HG03571 (cell line): ENCODE measurements at regions not wholly inside any gene's neighbourhood (a gene's known extent, or its start where the extent isn't known, plus 50 kb on each side); places are given as distances from the start of the nearest gene placed in this dataset.
A peak's percentile ranks its signal among the peaks of the same experiment; 100 is the strongest.

Experiments used
- ATAC-seq: cut with Tn5 transposase; IDR thresholded peaks from one replicate; pipeline ENCODE4 v1.9.1; 2021; ENCODE audit not compliant: unreplicated experiment

DNA sequence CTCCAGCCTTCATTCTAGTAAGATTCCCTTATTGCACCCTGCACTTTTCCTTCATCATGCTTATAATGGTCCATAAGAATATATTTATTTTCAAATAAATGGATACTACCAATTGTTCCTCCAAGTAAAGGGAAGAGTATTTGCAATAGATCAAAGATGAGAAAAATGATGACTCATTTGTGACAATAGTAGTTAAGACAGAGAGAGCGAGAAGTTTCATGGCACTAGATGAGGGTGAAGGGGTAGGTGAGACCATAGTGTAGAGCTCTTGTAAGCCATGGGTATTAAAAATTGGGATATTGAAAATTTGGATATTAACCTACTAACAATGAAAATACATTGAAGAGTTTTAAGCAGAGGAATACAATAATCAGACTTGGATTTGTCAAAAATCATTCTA, 404.6 kb downstream of the EFNA5 start:
- no peak for ATAC-seq

- no peak for ATAC-seq
Observed at GRCh38 chr5:107265193-107265592, 405.5 kb downstream of the EFNA5 start.

GRCh38 chr5:107263387-107264018, 407.2 kb downstream of the EFNA5 start:
- no peak for ATAC-seq

DNA sequence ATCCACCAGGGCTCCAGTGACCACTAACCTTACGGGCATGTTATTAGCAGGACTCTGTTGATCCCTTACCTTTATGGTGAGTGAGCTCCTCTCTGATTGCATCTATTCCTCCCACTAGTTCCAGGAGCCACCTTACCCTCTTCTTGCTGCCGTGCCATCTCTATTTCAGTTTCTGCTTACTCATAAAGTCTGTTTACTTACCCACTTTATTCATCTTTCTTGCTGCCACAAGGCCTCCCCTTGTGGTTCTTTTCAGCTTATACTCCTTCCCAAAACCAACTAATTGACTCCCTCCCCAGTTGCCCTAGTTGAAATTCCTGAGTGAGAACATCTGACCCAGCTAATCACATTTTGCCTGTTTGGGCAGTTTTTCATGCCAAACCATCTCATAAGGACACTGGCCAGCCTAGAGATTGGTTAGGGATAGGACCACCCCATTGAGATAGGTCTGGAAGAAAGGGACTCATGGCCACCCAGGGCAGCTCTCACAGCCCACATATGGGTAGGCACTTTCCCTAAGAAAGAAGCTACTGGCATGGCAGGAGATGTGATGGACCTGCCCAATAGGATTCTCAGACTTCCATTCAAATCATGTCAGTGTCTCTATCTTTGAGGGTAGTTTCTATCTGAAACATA, 412.7 kb downstream of the EFNA5 start:
- peak; percentile 62 for ATAC-seq

DNA sequence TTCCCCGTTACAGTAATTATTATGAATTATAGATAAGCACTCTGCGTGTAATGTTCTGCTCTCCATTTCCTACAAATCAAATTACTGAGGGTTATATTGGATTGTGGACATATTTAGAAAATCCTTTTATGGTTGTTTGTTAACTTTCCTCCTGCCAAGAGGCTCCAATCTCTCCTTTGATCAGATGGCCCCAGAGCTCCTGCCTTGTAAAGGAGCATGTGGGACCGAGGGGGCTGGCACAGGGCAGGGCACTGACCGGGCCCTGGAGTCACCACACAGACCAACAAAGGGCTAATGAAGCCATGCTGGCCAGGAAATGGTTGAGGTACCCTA, 415.9 kb downstream of the EFNA5 start:
- ATAC-seq: no peak

DNA sequence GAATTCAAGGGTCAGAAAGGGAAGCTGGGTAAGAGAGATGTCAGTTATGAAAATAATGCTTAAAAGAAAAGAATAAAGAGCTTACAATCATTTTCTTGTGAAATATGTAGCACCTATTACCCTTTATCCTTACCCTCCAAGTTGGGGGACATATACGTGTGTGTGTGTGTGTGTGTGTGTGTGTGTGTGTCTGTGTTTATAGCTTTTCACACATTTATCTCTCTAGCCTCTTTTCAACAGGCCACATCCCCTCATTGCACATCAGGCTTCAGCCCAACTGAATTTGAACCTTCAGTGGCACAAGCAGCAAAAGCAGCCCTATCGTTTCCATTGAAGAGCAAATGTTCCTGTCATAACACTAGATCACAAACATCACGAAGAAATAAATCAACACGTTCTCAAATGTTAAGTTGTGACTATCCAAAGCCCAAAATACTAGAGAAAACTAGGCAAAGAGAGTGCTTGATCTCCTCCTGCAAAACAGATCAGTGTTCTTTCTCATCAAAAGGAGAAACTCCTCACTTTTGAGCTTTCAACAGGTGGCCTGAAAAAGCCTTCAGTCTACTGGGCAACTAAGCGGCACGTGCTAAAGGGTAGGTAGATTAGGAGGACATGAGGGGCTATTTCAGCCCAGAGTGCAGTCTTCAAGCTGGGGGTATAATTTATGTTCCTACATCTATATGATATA, 416.4 kb downstream of the EFNA5 start:
- no peak for ATAC-seq

DNA sequence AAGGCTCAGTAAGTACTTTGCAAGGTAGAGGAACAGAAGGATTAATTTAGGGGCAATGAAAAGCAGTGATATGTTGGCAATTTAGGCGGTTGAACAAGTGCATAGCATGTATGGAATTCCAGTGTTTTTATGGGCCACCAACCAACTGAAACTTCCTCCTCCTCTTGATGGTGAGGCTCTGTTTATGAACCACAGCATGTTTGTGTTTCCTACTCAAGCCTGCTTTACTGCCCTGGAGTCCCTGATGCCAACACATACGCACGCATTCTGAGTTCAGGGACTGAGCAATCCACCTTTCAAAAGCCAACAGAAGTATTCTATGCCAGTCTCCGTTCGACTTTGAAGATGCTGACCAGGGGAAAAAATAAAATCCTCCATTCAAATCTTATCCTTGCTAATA, 417.5 kb downstream of the EFNA5 start:
- ATAC-seq: no peak

DNA sequence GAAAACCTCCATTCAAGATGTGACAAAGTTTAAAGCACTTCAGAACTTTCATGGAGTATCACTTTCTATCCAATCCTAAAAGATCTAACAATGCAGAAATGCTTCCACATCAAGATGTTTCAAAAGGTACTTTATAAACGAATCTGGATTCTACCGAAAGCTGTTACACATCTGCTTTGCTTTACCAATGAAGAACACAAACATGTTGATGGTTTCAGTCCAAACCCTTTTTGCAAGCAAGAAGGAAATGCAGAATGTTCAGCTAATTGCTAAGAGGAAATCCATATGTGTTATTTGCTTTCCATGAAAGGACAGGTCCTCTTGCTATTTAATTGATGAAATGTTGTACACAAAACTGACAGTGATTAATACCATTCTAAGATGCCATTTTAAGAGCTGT, 419.6 kb downstream of the EFNA5 start:
- ATAC-seq: no peak

DNA sequence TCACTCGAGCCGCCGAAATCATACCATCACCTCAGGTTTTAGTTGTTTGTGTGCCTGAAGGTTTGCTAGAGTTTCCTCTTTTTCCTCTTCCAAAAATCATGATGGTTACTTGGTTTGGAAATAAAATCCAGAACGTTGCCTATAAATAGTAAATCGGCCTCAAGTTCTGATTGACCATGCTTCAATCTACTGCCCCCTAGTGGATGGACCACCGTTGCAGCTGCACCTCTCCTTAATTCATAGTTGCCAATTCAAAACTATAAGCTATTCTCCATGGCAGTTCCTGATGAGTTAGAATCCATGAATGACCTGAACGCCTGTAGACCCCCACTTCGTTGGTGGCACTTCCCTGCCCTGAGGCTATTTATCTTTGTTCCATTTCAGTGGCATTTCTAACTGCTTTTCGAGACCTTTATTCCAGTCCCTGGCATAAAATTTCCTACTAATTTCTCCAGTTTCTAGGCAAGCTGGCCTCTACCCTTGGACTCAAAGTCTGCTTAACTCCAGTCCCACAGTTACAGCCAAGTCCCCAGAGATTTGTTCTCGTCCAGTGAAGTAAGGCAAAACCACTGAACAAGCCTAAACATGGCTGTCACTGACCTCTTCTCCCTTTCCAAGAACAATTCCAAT, 422.6 kb downstream of the EFNA5 start:
- no peak for ATAC-seq

- ATAC-seq: no peak
Observed at GRCh38 chr5:107247427-107247826, 423.3 kb downstream of the EFNA5 start.

DNA sequence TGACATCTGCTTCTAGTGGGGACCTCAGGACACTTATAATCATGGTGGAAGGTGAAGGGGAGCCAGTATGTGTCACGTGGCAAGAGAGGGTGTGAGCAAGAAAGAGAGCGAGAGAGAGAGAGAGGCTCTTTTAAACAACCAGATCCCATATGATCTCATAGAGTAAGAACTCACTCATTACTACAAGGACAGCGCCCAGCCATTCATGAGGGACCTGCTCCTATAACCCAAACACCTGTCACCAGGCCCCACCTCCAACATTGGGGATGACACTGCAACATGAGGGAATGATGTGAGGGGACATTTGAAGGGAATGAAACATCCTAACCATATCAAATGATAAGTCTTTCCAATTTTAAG, 427.5 kb downstream of the EFNA5 start:
- no peak for ATAC-seq

- ATAC-seq: no peak
Observed at GRCh38 chr5:107242411-107243219, 428.1 kb downstream of the EFNA5 start.

DNA sequence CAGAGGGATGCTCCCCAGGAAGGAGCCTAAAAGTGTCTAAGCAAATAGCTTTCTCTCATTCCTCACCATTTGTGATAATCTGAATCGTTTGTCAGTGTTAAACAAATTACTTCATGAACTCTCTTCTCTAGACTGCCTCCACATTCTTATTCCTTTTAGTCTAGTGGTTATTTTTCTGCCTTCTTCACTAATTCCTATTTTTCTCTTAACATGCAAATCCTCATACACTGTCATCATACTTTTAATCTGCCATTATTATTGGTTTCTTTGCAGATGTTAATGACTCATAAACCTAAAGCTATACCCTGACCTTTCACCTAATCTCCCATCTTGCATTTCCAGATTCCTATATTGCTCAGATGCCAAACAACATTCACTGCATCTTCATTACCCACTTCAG, 428.9 kb downstream of the EFNA5 start:
- ATAC-seq: no peak

- ATAC-seq: no peak
Observed at GRCh38 chr5:107235167-107235566, 435.6 kb downstream of the EFNA5 start.

DNA sequence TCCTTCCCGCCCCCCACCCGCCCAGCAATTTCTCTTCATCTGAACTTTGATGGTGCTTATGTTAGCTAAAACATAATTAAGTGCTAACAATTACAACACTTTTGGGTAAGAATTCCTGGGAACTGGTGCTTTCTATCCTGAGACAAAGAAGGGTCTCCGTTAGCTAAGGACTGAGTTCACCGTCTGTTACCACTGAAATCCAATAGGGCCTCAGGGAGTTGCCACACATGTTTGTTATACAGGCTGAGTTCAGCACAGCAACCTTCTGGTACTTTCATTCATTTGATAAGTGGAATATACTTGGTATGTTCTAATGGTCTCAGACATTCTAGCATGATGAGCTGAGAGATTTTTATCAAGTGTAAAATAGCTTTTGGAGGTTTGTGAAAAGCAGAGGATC, 437.9 kb downstream of the EFNA5 start:
- ATAC-seq: no peak

GRCh38 chr5:107232293-107232692, 438.4 kb downstream of the EFNA5 start:
- ATAC-seq: no peak

- no peak for ATAC-seq
Observed at GRCh38 chr5:107231191-107231590, 439.5 kb downstream of the EFNA5 start.

- ATAC-seq: no peak
Observed at GRCh38 chr5:107230367-107230766, 440.4 kb downstream of the EFNA5 start.

GRCh38 chr5:107228226-107228625, 442.5 kb downstream of the EFNA5 start:
- ATAC-seq: no peak

- ATAC-seq: no peak
Observed at GRCh38 chr5:107224272-107224671, 446.5 kb downstream of the EFNA5 start.

DNA sequence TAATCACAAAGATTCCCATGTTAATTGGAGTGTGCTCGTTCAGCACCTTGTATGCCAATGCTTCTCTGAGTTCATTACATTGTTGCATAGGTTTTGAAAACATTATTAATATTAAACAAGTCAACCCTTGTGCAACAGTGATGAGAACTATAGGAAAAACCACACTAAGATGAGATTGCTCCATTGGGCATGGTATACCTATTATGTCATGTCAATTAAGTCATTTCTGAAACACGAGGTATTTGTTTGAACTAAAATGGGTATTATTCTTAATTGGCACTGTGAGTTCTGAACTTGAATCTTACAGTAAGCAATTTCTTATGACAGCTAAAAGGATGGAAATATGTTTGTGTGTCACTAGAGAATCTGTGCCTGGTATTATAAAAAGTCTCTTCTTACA, 447.7 kb downstream of the EFNA5 start:
- ATAC-seq: no peak
